ENCODE measurements at regions not wholly inside any gene's neighbourhood (a gene's known extent, or its start where the extent isn't known, plus 50 kb on each side); places are given as distances from the start of the nearest gene placed in this dataset.

GRCh38 chr9:134590240-134591081 is 51.1 kb upstream of the COL5A1 start:
- DNase-seq = no peak

DNA sequence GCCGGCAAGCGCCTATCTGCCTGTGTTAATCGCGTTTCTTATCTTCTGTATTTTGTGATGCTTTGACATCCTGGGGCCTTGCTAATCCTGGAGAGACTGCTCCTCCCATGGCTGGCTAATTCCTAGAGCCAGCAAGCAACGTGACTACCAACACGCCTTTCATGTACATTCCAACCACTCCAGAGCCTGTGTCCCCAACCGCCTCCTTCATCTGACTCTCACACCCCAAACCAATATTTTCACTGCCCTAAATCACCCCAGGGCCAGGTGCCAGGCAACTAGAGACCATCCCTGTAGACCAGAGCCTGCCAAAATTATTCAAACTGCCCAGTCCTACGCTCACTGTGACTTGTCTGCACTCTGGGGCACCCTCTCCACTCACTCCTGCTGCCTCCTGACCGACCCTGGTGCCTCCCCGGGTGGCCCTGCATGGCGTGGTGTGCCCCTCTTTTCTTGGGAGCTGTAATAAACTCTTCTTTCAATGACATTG is 50.5 kb upstream of the COL5A1 start:
- DNase-seq = no peak

- no peak for DNase-seq
Measured at GRCh38 chr9:134591573-134591981, 50.0 kb upstream of the COL5A1 start.
